ENCODE measurements at regions not wholly inside any gene's neighbourhood (a gene's known extent, or its start where the extent isn't known, plus 50 kb on each side); places are given as distances from the start of the nearest gene placed in this dataset.
A peak's percentile ranks its signal among the peaks of the same experiment; 100 is the strongest.

- H3K4me3 ChIP-seq (ENCODE audit: low read depth, low read length) = no peak overlapping the region
- no peak for TF ChIP-seq CTCF (IDR thresholded peaks at IDR 0.05; ENCODE audit: insufficient read depth, low read depth, low read length)
- peak; percentile 57 for DNase-seq (ENCODE audit: low read depth)
These were observed 102.2 kb upstream of the SASH1 start for GRCh38 chr6:148240461-148240840.

- no peak overlapping the region for H3K4me3 ChIP-seq (ENCODE audit: low read depth, low read length)
- peak; percentile 38 for DNase-seq (ENCODE audit: low read depth)
- TF ChIP-seq CTCF (IDR thresholded peaks at IDR 0.05; ENCODE audit: insufficient read depth, low read depth, low read length) = no peak
These were observed 101.7 kb upstream of the SASH1 start for GRCh38 chr6:148240861-148241477.

GRCh38 chr6:148242180-148242579, 100.5 kb upstream of the SASH1 start:
- DNase-seq (ENCODE audit: low read depth) = no peak
- H3K4me3 ChIP-seq (ENCODE audit: low read depth, low read length) = no peak overlapping the region
- no peak for TF ChIP-seq CTCF (IDR thresholded peaks at IDR 0.05; ENCODE audit: insufficient read depth, low read depth, low read length)

- no peak overlapping the region for H3K4me3 ChIP-seq (ENCODE audit: low read depth, low read length)
- TF ChIP-seq CTCF (IDR thresholded peaks at IDR 0.05; ENCODE audit: insufficient read depth, low read depth, low read length) = no peak
- DNase-seq (ENCODE audit: low read depth) = peak; percentile 38
These were observed 98.3 kb upstream of the SASH1 start for GRCh38 chr6:148244217-148244935.

- no peak for TF ChIP-seq CTCF (IDR thresholded peaks at IDR 0.05; ENCODE audit: insufficient read depth, low read depth, low read length)
- no peak overlapping the region for H3K4me3 ChIP-seq (ENCODE audit: low read depth, low read length)
- DNase-seq (ENCODE audit: low read depth) = no peak
These were observed 95.1 kb upstream of the SASH1 start for GRCh38 chr6:148247386-148248063.

GRCh38 chr6:148249160-148249559, 93.5 kb upstream of the SASH1 start:
- TF ChIP-seq CTCF (IDR thresholded peaks at IDR 0.05; ENCODE audit: insufficient read depth, low read depth, low read length) = no peak
- H3K4me3 ChIP-seq (ENCODE audit: low read depth, low read length) = no peak overlapping the region
- DNase-seq (ENCODE audit: low read depth) = no peak
